ENCODE measurements at regions not wholly inside any gene's neighbourhood (a gene's known extent, or its start where the extent isn't known, plus 50 kb on each side); places are given as distances from the start of the nearest gene placed in this dataset.

GRCh38 chr14:53464376-53464775, 311.3 kb upstream of the DDHD1 start:
- TF ChIP-seq CTCF (conservative IDR thresholded peaks at IDR 0.05 in 1 of 2, IDR thresholded peaks at IDR 0.05 in 1 of 2; ENCODE audit: low read depth in 1 of 2, low read length in 2 of 2): no peak
- no peak for TF ChIP-seq EZH2 (IDR thresholded peaks at IDR 0.05; ENCODE audit: low read length, missing control alignments)
- no peak for DNase-seq (ENCODE audit: low read depth in 2 of 2)

DNA sequence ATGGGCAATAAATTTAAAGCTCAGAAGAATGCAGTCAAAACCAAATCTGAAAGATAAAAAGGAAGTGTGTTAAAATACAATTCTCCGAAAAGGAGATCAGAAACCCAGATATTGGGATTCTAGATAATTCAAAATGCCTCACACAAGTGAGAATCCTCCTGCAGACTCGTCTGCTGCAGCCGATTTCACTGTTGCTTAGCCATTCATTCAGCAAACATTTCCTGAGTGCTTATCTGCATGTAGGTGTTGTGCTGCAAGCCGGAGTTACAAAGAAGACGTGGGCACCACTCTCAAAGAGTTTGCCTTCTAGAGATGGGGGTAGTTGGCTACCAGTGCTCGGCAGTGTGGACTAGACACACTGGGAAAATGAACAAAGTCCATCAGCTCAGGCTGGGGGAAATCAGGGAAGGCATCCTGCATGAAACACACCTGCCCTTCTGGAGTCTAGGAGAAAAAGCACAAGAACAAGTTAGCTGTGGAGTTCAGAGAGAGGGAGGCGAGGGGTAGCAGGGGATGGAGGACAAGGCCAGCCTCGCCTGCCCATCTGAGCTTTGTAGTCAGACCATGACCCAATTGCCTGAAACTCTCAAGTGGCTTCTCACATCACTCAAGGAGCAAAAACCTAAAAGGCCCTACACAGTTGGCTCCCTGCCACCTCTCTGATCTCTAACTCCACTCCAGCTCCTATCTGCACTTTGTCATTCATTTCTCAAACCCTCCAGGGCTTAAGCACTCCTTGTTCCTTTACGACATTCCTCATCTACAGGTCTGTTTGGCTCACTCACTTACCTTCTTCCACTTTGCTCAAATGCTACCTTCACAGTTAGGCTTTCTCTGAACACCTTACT, 310.0 kb upstream of the DDHD1 start:
- Histone ChIP-seq H3K27ac (ENCODE audit: insufficient read depth, low read length) (no peak overlapping the region), H3K4me1 (ENCODE audit: control insufficient read depth, extremely low read depth, insufficient read depth, low read length) (peaks cover 2% of the 10 kb centered on the region), H3K36me3 (ENCODE audit: control insufficient read depth, insufficient read depth, low read length) (no peaks in the 10 kb centered on the region), H3K4me2 (ENCODE audit: extremely low read depth, insufficient read depth, low read length) (no peak overlapping the region), H3K79me2 (ENCODE audit: control insufficient read depth, insufficient read depth, low read length) (no peaks in the 10 kb centered on the region), H4K20me1 (ENCODE audit: control insufficient read depth, extremely low read depth, insufficient read depth, low read length) (no peaks in the 10 kb centered on the region), H3K4me3 (replicated peaks in 1 of 4; ENCODE audit: control extremely low read depth in 1 of 4, insufficient read depth in 1 of 4, low read depth in 3 of 4, low read length in 4 of 4) (no peak overlapping the region), H3K9me3 (ENCODE audit: control insufficient read depth, insufficient read depth, low read depth, low read length) (no peaks in the 10 kb centered on the region), H3K27me3 (ENCODE audit: control insufficient read depth, insufficient read depth, low read length) (no peaks in the 10 kb centered on the region), H3K9ac (ENCODE audit: insufficient read depth, low read length) (no peak overlapping the region), H2AFZ (ENCODE audit: low read length) (no peak overlapping the region)
- DNase-seq (ENCODE audit: low read depth in 2 of 2): no peak
- no peak for TF ChIP-seq EZH2 (IDR thresholded peaks at IDR 0.05; ENCODE audit: low read length, missing control alignments)
- no peak for TF ChIP-seq CTCF (conservative IDR thresholded peaks at IDR 0.05 in 1 of 2, IDR thresholded peaks at IDR 0.05 in 1 of 2; ENCODE audit: low read depth in 1 of 2, low read length in 2 of 2)

More at GRCh38 chr14:53464376-53464775, 311.3 kb upstream of the DDHD1 start:
- Histone ChIP-seq H3K27ac (ENCODE audit: insufficient read depth, low read length) (no peak overlapping the region), H3K79me2 (ENCODE audit: control insufficient read depth, insufficient read depth, low read length) (no peaks in the 10 kb centered on the region), H3K4me2 (ENCODE audit: extremely low read depth, insufficient read depth, low read length) (no peak overlapping the region), H3K9me3 (ENCODE audit: control insufficient read depth, insufficient read depth, low read depth, low read length) (no peaks in the 10 kb centered on the region), H3K36me3 (ENCODE audit: control insufficient read depth, insufficient read depth, low read length) (no peaks in the 10 kb centered on the region), H3K27me3 (ENCODE audit: control insufficient read depth, insufficient read depth, low read length) (no peaks in the 10 kb centered on the region), H3K9ac (ENCODE audit: insufficient read depth, low read length) (no peak overlapping the region), H4K20me1 (ENCODE audit: control insufficient read depth, extremely low read depth, insufficient read depth, low read length) (no peaks in the 10 kb centered on the region), H3K4me3 (replicated peaks in 1 of 4; ENCODE audit: control extremely low read depth in 1 of 4, insufficient read depth in 1 of 4, low read depth in 3 of 4, low read length in 4 of 4) (no peak overlapping the region), H2AFZ (ENCODE audit: low read length) (no peak overlapping the region), H3K4me1 (ENCODE audit: control insufficient read depth, extremely low read depth, insufficient read depth, low read length) (no peaks in the 10 kb centered on the region)

DNA sequence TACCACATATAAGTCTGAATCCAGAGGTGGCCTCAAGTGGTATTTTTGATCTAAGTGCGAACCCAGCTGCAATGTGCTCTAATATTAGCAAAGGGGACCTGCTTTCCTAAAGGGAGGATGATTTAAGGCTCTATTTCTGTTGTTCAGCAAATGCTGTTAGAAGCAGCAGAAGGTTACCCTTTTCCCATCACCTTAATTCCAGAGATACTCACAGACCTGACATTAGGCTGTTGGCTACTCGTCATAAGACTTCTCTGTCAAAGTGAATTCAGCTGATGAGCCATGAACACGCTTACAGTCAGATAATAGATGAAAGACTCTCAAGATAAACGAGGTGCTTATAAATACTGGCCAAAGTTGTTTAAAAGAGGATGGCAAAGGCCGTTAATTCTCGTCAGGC, 308.7 kb upstream of the DDHD1 start:
- Histone ChIP-seq H3K4me1 (ENCODE audit: control insufficient read depth, extremely low read depth, insufficient read depth, low read length) (peaks cover 2% of the 10 kb centered on the region), H3K27ac (ENCODE audit: insufficient read depth, low read length) (no peak overlapping the region), H3K4me3 (replicated peaks in 1 of 4; ENCODE audit: control extremely low read depth in 1 of 4, insufficient read depth in 1 of 4, low read depth in 3 of 4, low read length in 4 of 4) (no peak overlapping the region), H3K79me2 (ENCODE audit: control insufficient read depth, insufficient read depth, low read length) (no peaks in the 10 kb centered on the region), H3K9ac (ENCODE audit: insufficient read depth, low read length) (no peak overlapping the region), H3K9me3 (ENCODE audit: control insufficient read depth, insufficient read depth, low read depth, low read length) (no peaks in the 10 kb centered on the region), H2AFZ (ENCODE audit: low read length) (no peak overlapping the region), H4K20me1 (ENCODE audit: control insufficient read depth, extremely low read depth, insufficient read depth, low read length) (no peaks in the 10 kb centered on the region), H3K36me3 (ENCODE audit: control insufficient read depth, insufficient read depth, low read length) (no peaks in the 10 kb centered on the region), H3K27me3 (ENCODE audit: control insufficient read depth, insufficient read depth, low read length) (no peaks in the 10 kb centered on the region), H3K4me2 (ENCODE audit: extremely low read depth, insufficient read depth, low read length) (no peak overlapping the region)
- no peak for TF ChIP-seq EZH2 (IDR thresholded peaks at IDR 0.05; ENCODE audit: low read length, missing control alignments)
- no peak for TF ChIP-seq CTCF (conservative IDR thresholded peaks at IDR 0.05 in 1 of 2, IDR thresholded peaks at IDR 0.05 in 1 of 2; ENCODE audit: low read depth in 1 of 2, low read length in 2 of 2)
- DNase-seq (ENCODE audit: low read depth in 2 of 2): no peak

All from fibroblast of lung (primary cell).